CD14-positive monocyte (primary cell): ENCODE measurements at regions not wholly inside any gene's neighbourhood (a gene's known extent, or its start where the extent isn't known, plus 50 kb on each side); places are given as distances from the start of the nearest gene placed in this dataset.

ENCODE experiments used
- DNase-seq, 3 donors: peaks; one replicate each; pipeline ENCODE4 v3.0.0-alpha.2; 2011 to 2022
- H2AFZ ChIP-seq: 2 replicates; pipeline ENCODE4 v1.6.0; 2012; ENCODE audit warnings: mild to moderate bottlenecking, low read depth, low read length, inconsistent platforms; ENCODE audit not compliant: insufficient read depth, poor library complexity, severe bottlenecking
- H3K27ac ChIP-seq, 2 donors: 1 replicate in 1 of 2; 2 replicates in 1 of 2; pipeline ENCODE4 v1.5.1; 2012 to 2013; ENCODE audit warnings: low read length in 2 of 2, control low read depth in 1 of 2, inconsistent platforms in 1 of 2, low read depth in 1 of 2, mild to moderate bottlenecking in 1 of 2
- H3K27me3 ChIP-seq, 2 donors: one replicate each; pipeline versions ENCODE4 v1.6.0 to v1.6.1; 2011 to 2013; ENCODE audit warnings: low read length in 2 of 2; ENCODE audit not compliant: control insufficient read depth in 2 of 2, insufficient read depth in 2 of 2
- H3K36me3 ChIP-seq, 2 donors: replicated peaks in 1 of 2; 1 replicate in 1 of 2; 2 replicates in 1 of 2; pipeline versions ENCODE4 v1.5.1 to v1.6.1; 2012 to 2013; ENCODE audit warnings: low read length in 2 of 2, control low read depth in 1 of 2, inconsistent platforms in 1 of 2, mild to moderate bottlenecking in 1 of 2; ENCODE audit not compliant: insufficient read depth in 2 of 2, control insufficient read depth in 1 of 2
- H3K4me1 ChIP-seq, 2 donors: 1 replicate in 1 of 2; 2 replicates in 1 of 2; pipeline versions ENCODE4 v1.5.1 to v1.6.1; 2012 to 2013; ENCODE audit warnings: low read length in 2 of 2, control low read depth in 1 of 2, inconsistent platforms in 1 of 2, mild to moderate bottlenecking in 1 of 2, moderate library complexity in 1 of 2; ENCODE audit not compliant: insufficient read depth in 2 of 2, control insufficient read depth in 1 of 2
- H3K4me2 ChIP-seq: replicated peaks from 2 replicates; pipeline ENCODE3; 2012; ENCODE audit warnings: low read length, moderate library complexity, mild to moderate bottlenecking; ENCODE audit not compliant: poor library complexity, severe bottlenecking; ENCODE audit errors: extremely low read depth
- H3K4me3 ChIP-seq, 3 experiments: fragments of 200-600 bp in 1 of 3; sonication (generic) in 1 of 3; replicated peaks in 1 of 3; 1 replicate in 2 of 3; 2 replicates in 1 of 3; pipeline ENCODE4 v1.5.1; 2011 to 2013; ENCODE audit warnings: low read length in 3 of 3, mild to moderate bottlenecking in 3 of 3, control low read depth in 2 of 3, low read depth in 2 of 3, inconsistent platforms in 1 of 3, moderate library complexity in 1 of 3
- H3K79me2 ChIP-seq: 2 replicates; pipeline ENCODE4 v1.6.0; 2012; ENCODE audit warnings: mild to moderate bottlenecking, control low read depth, inconsistent platforms, low read length, moderate library complexity; ENCODE audit not compliant: insufficient read depth
- H3K9ac ChIP-seq: 2 replicates; pipeline ENCODE4 v1.6.0; 2017; ENCODE audit warnings: low read length, mild to moderate bottlenecking; ENCODE audit not compliant: insufficient read depth, poor library complexity, severe bottlenecking
- H3K9me3 ChIP-seq, 2 donors: replicated peaks in 1 of 2; 1 replicate in 1 of 2; 2 replicates in 1 of 2; pipeline versions ENCODE4 v1.5.1 to v1.6.1; 2012 to 2013; ENCODE audit warnings: low read length in 2 of 2, control low read depth in 1 of 2; ENCODE audit not compliant: control insufficient read depth in 1 of 2, insufficient read depth in 1 of 2
- H4K20me1 ChIP-seq: 2 replicates; pipeline ENCODE4 v1.6.0; 2012; ENCODE audit warnings: mild to moderate bottlenecking, low read length, control low read depth, moderate library complexity; ENCODE audit not compliant: insufficient read depth
- H3K27ac Mint-ChIP-seq, 7 donors: one replicate each; pipeline ENCODE4 v1.8.0; 2020; ENCODE audit warnings: mild to moderate bottlenecking in 7 of 7, mixed read lengths in 7 of 7, moderate library complexity in 6 of 7, inconsistent platforms in 2 of 7
- H3K27me3 Mint-ChIP-seq, 3 donors: one replicate each; pipeline ENCODE4 v1.8.0; 2021 to 2022; ENCODE audit warnings: low read depth in 3 of 3, mild to moderate bottlenecking in 3 of 3, mixed read lengths in 3 of 3, moderate library complexity in 3 of 3, inconsistent platforms in 1 of 3
- H3K36me3 Mint-ChIP-seq, 2 donors: one replicate each; pipeline ENCODE4 v1.8.0; 2020; ENCODE audit warnings: mixed read lengths in 2 of 2, inconsistent platforms in 1 of 2, mild to moderate bottlenecking in 1 of 2
- H3K4me1 Mint-ChIP-seq: one replicate; pipeline ENCODE4 v1.8.0; 2020; ENCODE audit warnings: mild to moderate bottlenecking, mixed read lengths
- H3K4me3 Mint-ChIP-seq, 2 donors: one replicate each; pipeline ENCODE4 v1.8.0; 2020; ENCODE audit warnings: mild to moderate bottlenecking in 2 of 2, mixed read lengths in 2 of 2, moderate library complexity in 1 of 2
- H3K9me3 Mint-ChIP-seq, 7 donors: one replicate each; pipeline ENCODE4 v1.8.0; 2020 to 2022; ENCODE audit warnings: mixed read lengths in 7 of 7, mild to moderate bottlenecking in 6 of 7, moderate library complexity in 6 of 7, inconsistent platforms in 2 of 7
- WGBS: methylation state at CpG from one replicate; pipeline ENCODE4 v1.1.5; 2013; ENCODE audit warnings: missing lambda C conversion rate; ENCODE audit not compliant: insufficient coverage; 5-methylcytosine and 5-hydroxymethylcytosine counted together
- intact Hi-C, 2 donors: fragments of 100-400 bp; cut with micrococcal nuclease; formaldehyde crosslinking; loops; one replicate each; pipeline versions ENCODE4 v1.15.0 to v1.15.1; 2023
- TF ChIP-seq, protein P1 (sequence below): fragments of 200-600 bp; IDR thresholded peaks from one replicate; pipeline ENCODE4 v1.8.0; 2022; ENCODE audit warnings: antibody characterized with exemption, mild to moderate bottlenecking

DNA sequence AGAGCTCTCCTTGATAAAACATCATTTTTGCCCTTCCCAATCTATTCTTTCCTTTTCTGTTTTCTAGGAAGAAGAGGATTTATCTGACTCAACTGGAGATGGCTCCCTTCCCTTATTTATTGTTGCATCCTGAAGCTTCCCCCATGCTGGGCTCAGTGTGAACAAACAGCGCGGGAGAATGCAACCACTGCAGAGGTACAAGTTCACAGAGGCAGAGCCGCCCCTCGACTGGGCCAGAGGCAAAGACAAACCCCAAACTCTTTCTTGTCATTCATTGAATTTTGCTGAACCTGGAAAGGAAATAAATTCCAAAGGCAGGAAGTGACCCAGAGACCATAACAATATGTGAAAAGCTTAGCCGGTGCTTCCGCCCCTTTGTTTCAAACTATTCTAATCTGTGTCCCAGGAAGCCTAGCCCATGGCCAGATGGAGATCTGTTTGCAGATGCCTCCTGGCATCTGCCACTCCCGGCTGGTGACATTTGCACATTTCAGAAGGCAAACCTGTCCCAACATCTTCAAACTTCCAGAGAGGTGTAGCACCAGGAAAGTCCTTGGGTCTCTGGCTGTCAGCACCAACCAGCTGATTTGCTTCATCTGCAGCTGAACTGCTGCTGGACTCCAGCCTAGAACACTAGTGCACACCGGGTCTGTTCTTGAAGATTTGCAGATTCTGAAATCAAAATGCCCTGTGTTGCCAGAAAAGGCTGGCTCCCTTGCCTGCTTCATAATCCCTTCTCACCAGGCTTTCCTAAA, 79.4 kb upstream of the MAP4K3 start:
- Histone ChIP-seq H3K9ac (no peak overlapping the region), H3K4me1 (no peaks in the 10 kb centered on the region), H2AFZ (no peak overlapping the region), H3K9me3 (peaks cover 0 to 4% of the 10 kb centered on the region in 2 donors), H3K27ac (no peak overlapping the region), H3K36me3 (no peaks in the 10 kb centered on the region), H4K20me1 (no peaks in the 10 kb centered on the region), H3K4me2 (no peak overlapping the region), H3K27me3 (no peaks in the 10 kb centered on the region), H3K4me3 (no peak overlapping the region), H3K79me2 (no peaks in the 10 kb centered on the region)
- no peak overlapping the region for H3K27ac Mint-ChIP-seq
- no peak for DNase-seq
- H3K4me3 Mint-ChIP-seq = no peak overlapping the region
- peaks cover 11% of the 10 kb centered on the region for H3K4me1 Mint-ChIP-seq
- TF ChIP-seq, protein P1, sequence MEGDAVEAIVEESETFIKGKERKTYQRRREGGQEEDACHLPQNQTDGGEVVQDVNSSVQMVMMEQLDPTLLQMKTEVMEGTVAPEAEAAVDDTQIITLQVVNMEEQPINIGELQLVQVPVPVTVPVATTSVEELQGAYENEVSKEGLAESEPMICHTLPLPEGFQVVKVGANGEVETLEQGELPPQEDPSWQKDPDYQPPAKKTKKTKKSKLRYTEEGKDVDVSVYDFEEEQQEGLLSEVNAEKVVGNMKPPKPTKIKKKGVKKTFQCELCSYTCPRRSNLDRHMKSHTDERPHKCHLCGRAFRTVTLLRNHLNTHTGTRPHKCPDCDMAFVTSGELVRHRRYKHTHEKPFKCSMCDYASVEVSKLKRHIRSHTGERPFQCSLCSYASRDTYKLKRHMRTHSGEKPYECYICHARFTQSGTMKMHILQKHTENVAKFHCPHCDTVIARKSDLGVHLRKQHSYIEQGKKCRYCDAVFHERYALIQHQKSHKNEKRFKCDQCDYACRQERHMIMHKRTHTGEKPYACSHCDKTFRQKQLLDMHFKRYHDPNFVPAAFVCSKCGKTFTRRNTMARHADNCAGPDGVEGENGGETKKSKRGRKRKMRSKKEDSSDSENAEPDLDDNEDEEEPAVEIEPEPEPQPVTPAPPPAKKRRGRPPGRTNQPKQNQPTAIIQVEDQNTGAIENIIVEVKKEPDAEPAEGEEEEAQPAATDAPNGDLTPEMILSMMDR = no peak
- intact Hi-C loops = loop anchor here in 1 of 2 donors (10.0 kb wide), 1 partner anchor 82 kb away; the partner anchor contains the start of gene MAP4K3
- no peaks in the 10 kb centered on the region for H3K36me3 Mint-ChIP-seq
- WGBS = 99% methylated on average over 7 of the region's 8 CpGs
- H3K9me3 Mint-ChIP-seq = peaks cover 3 to 9% (median 6%) of the 10 kb centered on the region in 7 donors
- no peaks in the 10 kb centered on the region for H3K27me3 Mint-ChIP-seq

GRCh38 chr2:39517102-39517436, 80.0 kb upstream of the MAP4K3 start:
- H3K27me3 ChIP-seq = no peaks in the 10 kb centered on the region
- H3K79me2 ChIP-seq = no peaks in the 10 kb centered on the region
- no peak for DNase-seq
- Mint-ChIP-seq H3K36me3 (no peaks in the 10 kb centered on the region), H3K4me3 (no peak overlapping the region), H3K4me1 (peaks cover 11% of the 10 kb centered on the region), H3K27ac (no peak overlapping the region), H3K27me3 (no peaks in the 10 kb centered on the region), H3K9me3 (peaks cover 5 to 12% (median 9%) of the 10 kb centered on the region in 7 donors)
- no peaks in the 10 kb centered on the region for H4K20me1 ChIP-seq
- no peak overlapping the region for H3K4me2 ChIP-seq
- H3K9ac ChIP-seq = no peak overlapping the region
- H3K27ac ChIP-seq = no peak overlapping the region
- no peak overlapping the region for H3K4me3 ChIP-seq
- no peaks in the 10 kb centered on the region for H3K36me3 ChIP-seq
- no CpG with 5 or more reads among the region's 2 CpGs for WGBS
- TF ChIP-seq, protein P1 = no peak
- H3K9me3 ChIP-seq = peaks cover 0 to 8% of the 10 kb centered on the region in 2 donors
- H3K4me1 ChIP-seq = no peaks in the 10 kb centered on the region
- intact Hi-C loops = loop anchor here in 1 of 2 donors (10.0 kb wide), 1 partner anchor 82 kb away; the partner anchor contains the start of gene MAP4K3
- no peak overlapping the region for H2AFZ ChIP-seq
